HG03342 (cell line): ENCODE measurements at regions not wholly inside any gene's neighbourhood (a gene's known extent, or its start where the extent isn't known, plus 50 kb on each side); places are given as distances from the start of the nearest gene placed in this dataset.
"Not testable (repeated sequence)": the region's sequence is repeated elsewhere in the genome, so short reads cannot be mapped to it uniquely, and the experiment has no call there.

Experiments used
- ATAC-seq: cut with Tn5 transposase; IDR thresholded peaks from one replicate; pipeline ENCODE4 v1.9.1; 2021; ENCODE audit warnings: mild to moderate bottlenecking, moderate library complexity; ENCODE audit not compliant: unreplicated experiment

DNA sequence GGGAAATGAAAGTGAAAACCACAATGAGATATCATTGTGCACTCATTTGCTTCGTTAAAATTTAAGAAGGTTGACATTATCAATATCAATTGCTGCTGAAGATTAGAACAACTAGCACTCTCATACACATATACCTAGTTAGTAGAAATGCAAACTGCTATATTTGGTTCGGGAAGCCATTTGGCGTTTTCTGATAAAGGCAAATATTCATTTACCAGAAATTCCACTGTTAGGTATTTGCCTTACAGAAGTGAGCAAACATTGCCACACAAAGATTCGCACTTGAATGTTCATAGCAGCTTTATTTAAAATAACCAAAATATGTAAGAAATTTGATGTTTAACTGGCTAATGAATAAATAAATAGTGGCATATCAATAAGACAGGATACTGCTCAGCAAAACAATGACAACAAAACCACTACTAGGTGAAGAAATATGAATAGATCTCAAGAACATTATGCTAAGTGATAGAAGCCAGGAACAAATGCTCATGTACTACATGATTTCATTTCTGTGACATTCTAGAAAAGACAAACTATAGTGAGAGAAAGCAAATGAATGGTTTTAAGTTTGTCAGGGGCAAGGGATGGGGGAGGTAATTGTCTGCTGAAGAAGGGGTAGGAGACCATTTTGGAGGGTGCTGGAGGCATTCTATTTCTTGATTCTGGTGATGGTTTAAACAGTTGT is 387.8 kb downstream of the PTH2R start:
- ATAC-seq: no peak

- ATAC-seq: no peak
Measured at GRCh38 chr2:208798698-208799097, 392.1 kb downstream of the PTH2R start.

DNA sequence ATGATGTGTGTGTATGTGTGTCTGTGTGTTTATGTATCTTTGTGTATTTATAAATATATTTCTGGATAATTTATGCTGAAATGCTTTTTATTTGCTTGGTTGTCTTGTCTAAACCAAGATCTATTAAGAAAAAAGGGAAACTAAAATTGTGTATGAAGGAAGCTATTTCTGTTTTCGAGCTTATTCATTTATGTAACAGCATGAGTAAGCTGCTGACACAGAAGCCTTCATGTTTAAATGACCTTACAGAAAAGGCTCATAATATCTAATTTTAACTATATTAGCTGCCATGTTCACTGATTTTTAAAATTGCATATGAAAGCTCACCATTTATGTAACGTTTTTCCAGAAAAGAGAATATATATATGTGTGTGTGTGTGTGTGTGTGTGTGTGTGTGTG is 392.8 kb downstream of the PTH2R start:
- no peak for ATAC-seq

GRCh38 chr2:208800887-208801286 is 394.3 kb downstream of the PTH2R start:
- ATAC-seq: not testable (repeated sequence)

- ATAC-seq: no peak
Measured at GRCh38 chr2:208807756-208808155, 401.2 kb downstream of the PTH2R start.

DNA sequence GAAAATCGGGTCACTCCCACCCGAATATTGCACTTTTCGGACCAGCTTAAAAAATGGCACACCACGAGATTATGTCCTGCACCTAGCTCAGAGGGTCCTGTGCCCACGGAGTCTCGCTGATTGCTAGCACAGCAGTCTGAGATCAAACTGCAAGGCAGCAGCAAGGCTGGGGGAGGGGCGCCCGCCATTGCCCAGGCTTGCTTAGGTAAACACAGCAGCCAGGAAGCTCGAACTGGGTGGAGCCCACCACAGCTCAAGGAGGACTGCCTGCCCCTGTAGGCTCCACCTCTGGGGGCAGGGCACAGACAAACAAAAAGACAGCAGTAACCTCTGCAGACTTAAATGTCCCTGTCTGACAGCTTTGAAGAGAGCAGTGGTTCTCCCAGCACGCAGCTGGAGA is 405.3 kb downstream of the PTH2R start:
- ATAC-seq: not testable (repeated sequence)

- no peak for ATAC-seq
Measured at GRCh38 chr2:208819190-208819589, 412.6 kb downstream of the PTH2R start.

GRCh38 chr2:208820014-208820688 is 413.6 kb downstream of the PTH2R start:
- ATAC-seq: peak; percentile 96

GRCh38 chr2:208827109-208827508 is 420.5 kb downstream of the PTH2R start:
- no peak for ATAC-seq

GRCh38 chr2:208827549-208828221 is 421.1 kb downstream of the PTH2R start:
- no peak for ATAC-seq

- no peak for ATAC-seq
Measured at GRCh38 chr2:208830203-208830602, 423.6 kb downstream of the PTH2R start.

DNA sequence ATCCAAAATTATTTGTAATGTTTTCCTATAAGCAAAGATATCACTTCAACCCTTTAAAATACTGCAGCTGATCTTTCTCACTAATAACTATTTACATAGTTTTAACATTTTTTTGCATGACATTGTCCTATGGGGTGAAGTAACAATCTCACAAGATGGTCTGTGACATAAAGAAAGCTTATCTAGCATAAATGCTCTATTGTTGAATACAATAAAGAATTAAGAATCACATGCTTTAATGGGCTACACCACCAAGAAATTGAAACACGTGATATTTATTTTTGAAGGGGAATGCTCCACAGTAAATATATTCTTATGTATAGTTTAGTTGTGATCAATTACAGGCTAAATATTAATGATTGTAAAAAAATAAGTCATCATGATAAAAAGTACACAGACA is 441.1 kb downstream of the PTH2R start:
- ATAC-seq: no peak

DNA sequence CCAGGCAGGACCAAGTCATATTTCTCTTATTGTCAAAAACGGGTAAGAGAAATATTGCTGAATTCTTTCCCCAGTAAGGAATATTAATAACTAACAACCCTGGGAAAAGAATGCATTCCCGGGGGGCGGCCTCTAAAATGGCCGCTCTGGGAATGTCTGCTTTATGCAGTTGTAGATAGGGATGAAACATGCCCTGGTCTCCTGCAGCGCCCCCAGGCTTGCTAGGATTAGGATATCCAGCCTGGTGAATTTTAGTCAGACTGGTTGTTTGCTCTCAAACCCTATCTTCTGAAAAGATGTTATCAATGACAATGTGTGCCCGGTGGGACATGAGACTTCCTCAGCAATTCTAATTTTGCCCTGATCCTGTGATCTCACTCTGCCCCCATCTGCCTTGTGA is 448.1 kb downstream of the PTH2R start:
- ATAC-seq: no peak

- ATAC-seq: no peak
Measured at GRCh38 chr2:208867374-208867773, 460.8 kb downstream of the PTH2R start.

DNA sequence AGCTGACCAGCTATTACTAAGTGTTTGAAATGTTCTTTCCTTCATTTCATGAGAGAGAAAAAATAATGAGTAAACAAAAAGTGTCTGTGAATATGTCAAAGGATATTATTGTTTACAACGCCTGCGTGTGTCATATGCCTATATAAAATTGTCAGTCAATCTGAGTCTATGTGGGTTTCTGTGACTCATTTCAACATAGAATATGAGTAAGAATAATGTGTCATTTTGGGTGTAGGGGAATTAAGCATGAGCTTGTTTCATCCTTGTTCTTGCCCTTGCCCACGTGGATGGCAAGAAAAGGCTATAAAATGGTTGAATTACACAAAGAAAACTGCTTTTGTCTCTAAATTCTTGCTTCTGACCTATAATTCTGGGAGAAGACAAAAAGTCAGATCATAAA is 466.0 kb downstream of the PTH2R start:
- no peak for ATAC-seq

- no peak for ATAC-seq
Measured at GRCh38 chr2:208879666-208880065, 473.1 kb downstream of the PTH2R start.

DNA sequence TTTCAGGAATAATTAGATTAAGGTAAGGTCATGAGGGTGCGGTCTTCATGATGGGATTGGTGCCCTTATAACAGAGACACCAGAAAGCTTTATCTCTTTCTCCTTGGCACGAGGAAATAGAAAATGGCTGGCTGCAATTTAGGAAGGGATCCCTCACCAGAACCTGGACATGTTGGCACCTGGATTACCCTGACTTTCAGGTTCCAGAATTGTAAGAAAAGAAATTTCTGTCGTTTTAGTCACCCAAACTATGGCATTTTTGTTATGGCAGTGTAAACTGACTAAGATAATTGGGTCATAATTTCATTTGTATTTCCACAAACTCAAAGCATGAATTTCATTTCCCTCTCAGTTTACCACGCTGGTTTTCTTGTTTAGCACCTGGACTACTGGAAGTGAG is 473.6 kb downstream of the PTH2R start:
- ATAC-seq: no peak

DNA sequence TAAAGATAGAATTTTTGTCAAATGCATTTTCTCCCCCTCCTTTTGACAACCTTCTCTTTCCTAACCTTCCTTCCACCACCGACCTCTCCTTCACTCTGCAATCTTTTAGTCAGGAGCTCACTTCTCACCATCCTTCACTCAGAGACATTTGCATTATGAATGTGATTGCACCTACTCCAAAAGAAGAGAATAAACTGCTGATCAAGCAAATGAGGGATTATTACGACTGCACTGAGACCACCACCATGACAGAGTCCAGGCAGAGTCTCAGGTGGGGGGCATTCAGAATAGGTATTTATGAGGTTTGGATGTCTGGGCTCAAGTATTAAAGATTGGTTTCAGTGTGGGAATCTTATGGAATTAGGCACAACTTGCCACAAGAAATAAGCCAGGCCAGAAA is 483.9 kb downstream of the PTH2R start:
- ATAC-seq: no peak

DNA sequence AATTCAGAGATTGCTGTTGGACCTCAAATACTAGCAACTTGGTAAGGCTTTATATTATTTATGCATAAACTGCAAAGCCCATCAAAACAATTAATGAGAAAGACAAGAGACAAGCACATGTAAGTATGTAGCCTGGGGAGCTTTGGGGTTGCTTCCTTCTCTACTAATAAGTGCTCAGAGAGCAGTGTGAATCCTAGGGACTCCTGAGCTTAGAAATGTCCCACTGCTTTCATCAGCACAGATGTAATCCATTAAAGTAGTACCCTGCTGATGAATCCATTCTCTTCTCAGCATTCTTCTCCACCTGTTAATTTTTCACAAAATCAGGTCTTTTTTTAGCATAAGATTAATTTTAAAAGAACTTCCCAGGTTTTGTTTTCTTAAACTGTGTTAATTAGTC is 485.6 kb downstream of the PTH2R start:
- no peak for ATAC-seq

DNA sequence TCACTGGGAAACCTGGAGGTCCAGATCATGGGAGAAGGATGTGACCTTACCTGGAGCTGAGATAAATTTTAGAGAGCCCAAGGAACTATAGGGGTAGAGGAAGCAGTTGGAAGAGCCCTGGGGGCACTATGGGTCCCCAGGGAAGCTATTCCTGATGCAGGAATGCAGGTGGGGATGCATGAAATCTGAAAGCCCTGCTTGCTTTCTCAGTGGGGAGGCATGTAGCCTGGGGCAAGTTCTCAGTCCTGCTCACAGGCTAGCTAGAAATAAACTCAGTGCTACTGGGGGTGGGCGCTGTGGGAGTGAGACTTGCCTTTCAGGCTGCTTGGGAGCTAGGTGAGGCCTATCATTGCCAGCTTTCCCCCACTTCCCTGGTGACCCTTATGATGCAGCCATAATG is 499.7 kb downstream of the PTH2R start:
- ATAC-seq: no peak

DNA sequence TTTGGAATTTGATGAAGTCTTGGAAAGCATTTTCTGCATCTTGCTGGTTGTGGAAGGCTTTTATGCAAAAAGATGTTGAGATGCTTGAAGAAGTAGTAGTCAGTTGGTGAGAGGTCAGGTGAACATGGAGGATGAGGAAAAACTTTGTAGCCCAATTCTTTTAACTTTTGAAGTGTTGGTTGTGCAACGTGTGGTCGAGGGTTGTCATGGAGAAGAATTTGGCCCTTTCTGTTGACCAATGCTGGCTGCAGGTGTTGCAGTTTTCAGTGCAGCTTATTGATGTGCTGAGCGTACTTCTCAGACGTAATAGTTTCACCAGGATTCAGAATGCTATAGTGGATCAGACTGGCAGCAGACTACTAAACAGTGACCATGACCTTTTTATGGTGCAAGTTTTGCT is 508.4 kb upstream of the MAP2 start:
- no peak for ATAC-seq

DNA sequence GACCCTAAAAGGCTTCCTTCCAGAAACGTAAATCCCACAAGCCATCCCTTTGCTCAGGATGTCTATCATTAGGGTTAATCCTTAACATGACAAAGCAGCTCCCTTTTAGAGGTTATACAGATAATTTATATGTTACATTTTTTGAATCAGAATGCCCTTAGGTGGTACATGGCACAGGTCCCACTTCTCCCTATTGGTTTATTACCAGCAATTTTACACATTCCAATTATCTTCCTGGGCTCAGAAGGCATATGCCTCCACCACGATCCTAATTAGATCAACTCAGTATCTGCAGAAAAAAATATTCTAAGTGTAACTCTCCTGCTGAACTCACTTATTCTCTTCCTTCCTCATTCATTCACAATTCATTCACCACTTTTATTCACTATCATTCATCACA is 507.0 kb upstream of the MAP2 start:
- no peak for ATAC-seq
